GM21576 (cell line): ENCODE measurements at regions not wholly inside any gene's neighbourhood (a gene's known extent, or its start where the extent isn't known, plus 50 kb on each side); places are given as distances from the start of the nearest gene placed in this dataset.
"Not testable (repeated sequence)": the region's sequence is repeated elsewhere in the genome, so short reads cannot be mapped to it uniquely, and the experiment has no call there.

ENCODE experiments used
- ATAC-seq: cut with Tn5 transposase; IDR thresholded peaks from one replicate; pipeline ENCODE4 v1.9.1; 2021; ENCODE audit warnings: mild to moderate bottlenecking, moderate library complexity; ENCODE audit not compliant: unreplicated experiment

GRCh38 chr7:76852362-76852761, 179.8 kb downstream of the SPDYE17 start:
- not testable (repeated sequence) for ATAC-seq

- ATAC-seq = not testable (repeated sequence)
These were observed 180.5 kb downstream of the SPDYE17 start for GRCh38 chr7:76851617-76852016.

- not testable (repeated sequence) for ATAC-seq
These were observed 182.1 kb downstream of the SPDYE17 start for GRCh38 chr7:76849887-76850563.

- not testable (repeated sequence) for ATAC-seq
These were observed 192.3 kb downstream of the SPDYE17 start for GRCh38 chr7:76839879-76840278.

GRCh38 chr7:76839214-76839613, 192.9 kb downstream of the SPDYE17 start:
- ATAC-seq = not testable (repeated sequence)

- not testable (repeated sequence) for ATAC-seq
These were observed 193.8 kb downstream of the SPDYE17 start for GRCh38 chr7:76838357-76838756.

GRCh38 chr7:76829233-76829632, 202.2 kb upstream of the POMZP3 start:
- ATAC-seq = not testable (repeated sequence)

- ATAC-seq = not testable (repeated sequence)
These were observed 199.1 kb upstream of the POMZP3 start for GRCh38 chr7:76826181-76826580.

- not testable (repeated sequence) for ATAC-seq
These were observed 182.8 kb upstream of the POMZP3 start for GRCh38 chr7:76809856-76810255.

- not testable (repeated sequence) for ATAC-seq
These were observed 180.6 kb upstream of the POMZP3 start for GRCh38 chr7:76807588-76808100.

GRCh38 chr7:76806460-76806859, 179.4 kb upstream of the POMZP3 start:
- ATAC-seq = not testable (repeated sequence)

GRCh38 chr7:76806010-76806409, 178.9 kb upstream of the POMZP3 start:
- not testable (repeated sequence) for ATAC-seq

GRCh38 chr7:76805262-76805661, 178.2 kb upstream of the POMZP3 start:
- not testable (repeated sequence) for ATAC-seq

GRCh38 chr7:76797639-76798038, 170.6 kb upstream of the POMZP3 start:
- ATAC-seq = not testable (repeated sequence)

GRCh38 chr7:76780693-76781092, 153.6 kb upstream of the POMZP3 start:
- not testable (repeated sequence) for ATAC-seq

- not testable (repeated sequence) for ATAC-seq
These were observed 147.2 kb upstream of the POMZP3 start for GRCh38 chr7:76774279-76774678.

GRCh38 chr7:76771980-76772379, 144.9 kb upstream of the POMZP3 start:
- ATAC-seq = not testable (repeated sequence)

- ATAC-seq = not testable (repeated sequence)
These were observed 136.9 kb upstream of the POMZP3 start for GRCh38 chr7:76763977-76764376.

GRCh38 chr7:76760546-76761220, 133.6 kb upstream of the POMZP3 start:
- not testable (repeated sequence) for ATAC-seq

GRCh38 chr7:76739538-76739937, 112.5 kb upstream of the POMZP3 start:
- ATAC-seq = not testable (repeated sequence)

GRCh38 chr7:76736724-76737123, 109.6 kb upstream of the POMZP3 start:
- not testable (repeated sequence) for ATAC-seq

GRCh38 chr7:76736091-76736490, 109.0 kb upstream of the POMZP3 start:
- ATAC-seq = not testable (repeated sequence)
